RWPE1 (cell line): ENCODE measurements at regions not wholly inside any gene's neighbourhood (a gene's known extent, or its start where the extent isn't known, plus 50 kb on each side); places are given as distances from the start of the nearest gene placed in this dataset.

ENCODE experiments used
- CTCF ChIA-PET: fragments of 350-600 bp; sonication (Branson Sonifier 250); formaldehyde crosslinking; extraction: SDS; loops from one replicate; lab custom pipeline; 2021; lab: Yijun Ruan, JAX
- POLR2A ChIA-PET: fragments of 400-600 bp; formaldehyde crosslinking; extraction: SDS; loops from one replicate; lab custom pipeline; 2020; ENCODE audit warnings: antibody characterized with exemption; ENCODE audit not compliant: low non-redundant PET; lab: Yijun Ruan, JAX
- DNase-seq: peaks from one replicate; pipeline ENCODE4 v3.0.0; 2012; ENCODE audit warnings: low spot score
- H3K27ac ChIP-seq: fragments of 450-650 bp; 2 replicates; pipeline ENCODE4 v1.5.1; 2017
- CTCF ChIP-seq: fragments of 450-650 bp; conservative IDR thresholded peaks from 2 replicates; pipeline ENCODE4 v1.5.1; 2017; ENCODE audit warnings: low read depth, mild to moderate bottlenecking

GRCh38 chr12:77334806-77335205, 269.4 kb upstream of the E2F7 start:
- ChIA-PET CTCF (interaction anchor here (0.6 kb wide), 1 partner anchor 217 kb away, joined by 4 read pairs; no protein-coding TSS in a partner anchor), POLR2A (no interaction called here)
- H3K27ac ChIP-seq = no peak overlapping the region
- TF ChIP-seq CTCF = no peak
- DNase-seq = no peak

- POLR2A ChIA-PET = no interaction called here
- CTCF ChIA-PET = no interaction called here
- TF ChIP-seq CTCF = no peak
- H3K27ac ChIP-seq = no peak overlapping the region
- DNase-seq = no peak
Observed at GRCh38 chr12:77328326-77328725, 263.0 kb upstream of the E2F7 start.

GRCh38 chr12:77325511-77326236, 260.3 kb upstream of the E2F7 start:
- ChIA-PET POLR2A (no interaction called here), CTCF (interaction anchor here (0.6 kb wide), 1 partner anchor 320 kb away, joined by 3 read pairs; no protein-coding TSS in a partner anchor)
- TF ChIP-seq CTCF = no peak
- no peak overlapping the region for H3K27ac ChIP-seq
- no peak for DNase-seq

- peak; percentile 64 for DNase-seq
- peak; percentile 74 for TF ChIP-seq CTCF
- CTCF ChIA-PET = interaction anchor here (0.6 to 1.0 kb wide), 4 partner anchors 17 to 273 kb away, joined by 3 to 7 read pairs (median 4); no protein-coding TSS in a partner anchor
- POLR2A ChIA-PET = no interaction called here
- H3K27ac ChIP-seq = no peak overlapping the region
Observed at GRCh38 chr12:77324763-77325468, 259.5 kb upstream of the E2F7 start.

GRCh38 chr12:77324416-77324762, 259.0 kb upstream of the E2F7 start:
- DNase-seq = no peak
- ChIA-PET CTCF (interaction anchor here (0.6 to 1.0 kb wide), 4 partner anchors 17 to 272 kb away, joined by 3 to 7 read pairs (median 4); no protein-coding TSS in a partner anchor), POLR2A (no interaction called here)
- H3K27ac ChIP-seq = no peak overlapping the region
- no peak for TF ChIP-seq CTCF

GRCh38 chr12:77323788-77324415, 258.5 kb upstream of the E2F7 start:
- CTCF ChIA-PET = interaction anchor here (0.7 to 1.0 kb wide), 2 partner anchors 16 to 171 kb away, joined by 4 read pairs; no protein-coding TSS in a partner anchor

More at GRCh38 chr12:77323788-77324415, 258.5 kb upstream of the E2F7 start:
- H3K27ac ChIP-seq = no peak overlapping the region
- DNase-seq = no peak
- POLR2A ChIA-PET = no interaction called here
- no peak for TF ChIP-seq CTCF
